HG03095 (cell line): ENCODE measurements at regions not wholly inside any gene's neighbourhood (a gene's known extent, or its start where the extent isn't known, plus 50 kb on each side); places are given as distances from the start of the nearest gene placed in this dataset.
A peak's percentile ranks its signal among the peaks of the same experiment; 100 is the strongest.

Experiments used
- ATAC-seq: cut with Tn5 transposase; IDR thresholded peaks from one replicate; pipeline ENCODE4 v1.9.1; 2021; ENCODE audit warnings: moderate library complexity; ENCODE audit not compliant: unreplicated experiment

GRCh38 chr2:147482111-147482895 is 362.5 kb upstream of the ACVR2A start:
- no peak for ATAC-seq

GRCh38 chr2:147479358-147479757 is 365.5 kb upstream of the ACVR2A start:
- ATAC-seq = no peak

- no peak for ATAC-seq
Measured at GRCh38 chr2:147473075-147473474, 371.8 kb upstream of the ACVR2A start.

- ATAC-seq = no peak
Measured at GRCh38 chr2:147471126-147471525, 373.7 kb upstream of the ACVR2A start.

GRCh38 chr2:147469471-147469870 is 375.4 kb upstream of the ACVR2A start:
- no peak for ATAC-seq

GRCh38 chr2:147468963-147469362 is 375.9 kb upstream of the ACVR2A start:
- no peak for ATAC-seq

GRCh38 chr2:147468349-147468748 is 376.5 kb upstream of the ACVR2A start:
- ATAC-seq = no peak

GRCh38 chr2:147467441-147467840 is 377.4 kb upstream of the ACVR2A start:
- ATAC-seq = no peak

GRCh38 chr2:147464737-147465357 is 380.0 kb upstream of the ACVR2A start:
- no peak for ATAC-seq

GRCh38 chr2:147463881-147464520 is 380.8 kb upstream of the ACVR2A start:
- ATAC-seq = peak; percentile 79

GRCh38 chr2:147460155-147460554 is 384.7 kb upstream of the ACVR2A start:
- ATAC-seq = no peak

- no peak for ATAC-seq
Measured at GRCh38 chr2:147456779-147457178, 388.1 kb upstream of the ACVR2A start.

GRCh38 chr2:147451902-147452515 is 392.8 kb upstream of the ACVR2A start:
- ATAC-seq = no peak

GRCh38 chr2:147450661-147451510 is 393.9 kb upstream of the ACVR2A start:
- no peak for ATAC-seq

GRCh38 chr2:147449323-147449991 is 395.4 kb upstream of the ACVR2A start:
- no peak for ATAC-seq

- no peak for ATAC-seq
Measured at GRCh38 chr2:147442816-147443215, 402.0 kb upstream of the ACVR2A start.

GRCh38 chr2:147441182-147441581 is 403.6 kb upstream of the ACVR2A start:
- ATAC-seq = no peak

GRCh38 chr2:147440734-147441133 is 404.1 kb upstream of the ACVR2A start:
- no peak for ATAC-seq

- ATAC-seq = no peak
Measured at GRCh38 chr2:147439986-147440385, 404.8 kb upstream of the ACVR2A start.

- ATAC-seq = no peak
Measured at GRCh38 chr2:147438882-147439281, 405.9 kb upstream of the ACVR2A start.
